ENCODE measurements at regions not wholly inside any gene's neighbourhood (a gene's known extent, or its start where the extent isn't known, plus 50 kb on each side); places are given as distances from the start of the nearest gene placed in this dataset.

DNA sequence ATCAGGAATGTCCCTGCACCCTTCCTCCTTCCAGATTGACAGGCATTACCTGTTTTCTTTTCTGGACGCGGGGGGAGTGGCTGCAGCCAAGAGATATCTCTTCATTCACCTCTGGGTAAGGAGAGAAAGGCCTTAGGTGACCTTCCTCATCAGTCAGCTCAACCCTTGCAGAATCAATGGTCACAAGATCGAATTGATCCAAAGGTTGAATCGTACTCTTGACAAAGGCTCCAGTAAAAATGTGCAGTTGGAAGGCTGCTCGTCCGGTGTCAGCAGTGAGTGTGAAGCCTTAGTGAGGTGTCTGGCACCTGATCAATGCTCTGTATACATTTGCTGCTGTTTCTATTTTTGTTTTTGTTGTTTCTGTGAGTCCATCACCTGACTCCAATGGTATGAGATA lies 282.6 kb upstream of the AJAP1 start:
- Histone ChIP-seq H3K4me2 (ENCODE audit: insufficient read depth, low read length) (no peak overlapping the region), H3K27me3 (ENCODE audit: insufficient read depth, low read length) (no peaks in the 10 kb centered on the region), H3K4me3 (ENCODE audit: insufficient read depth, low read length) (no peak overlapping the region), H3K27ac (ENCODE audit: low read depth, low read length) (no peak overlapping the region), H3K9me3 (ENCODE audit: low read depth, low read length) (peaks cover 2% of the 10 kb centered on the region), H3K79me2 (ENCODE audit: insufficient read depth, low read length) (no peaks in the 10 kb centered on the region), H2AFZ (ENCODE audit: low read length) (no peak overlapping the region), H4K20me1 (ENCODE audit: insufficient read depth, low read length) (no peaks in the 10 kb centered on the region), H3K4me1 (ENCODE audit: insufficient read depth, low read length) (no peaks in the 10 kb centered on the region), H3K36me3 (ENCODE audit: insufficient read depth, low read length) (no peaks in the 10 kb centered on the region)
- DNase-seq (ENCODE audit: insufficient read length, low spot score, missing footprints) = peak; percentile 64
- TF ChIP-seq, protein P1, sequence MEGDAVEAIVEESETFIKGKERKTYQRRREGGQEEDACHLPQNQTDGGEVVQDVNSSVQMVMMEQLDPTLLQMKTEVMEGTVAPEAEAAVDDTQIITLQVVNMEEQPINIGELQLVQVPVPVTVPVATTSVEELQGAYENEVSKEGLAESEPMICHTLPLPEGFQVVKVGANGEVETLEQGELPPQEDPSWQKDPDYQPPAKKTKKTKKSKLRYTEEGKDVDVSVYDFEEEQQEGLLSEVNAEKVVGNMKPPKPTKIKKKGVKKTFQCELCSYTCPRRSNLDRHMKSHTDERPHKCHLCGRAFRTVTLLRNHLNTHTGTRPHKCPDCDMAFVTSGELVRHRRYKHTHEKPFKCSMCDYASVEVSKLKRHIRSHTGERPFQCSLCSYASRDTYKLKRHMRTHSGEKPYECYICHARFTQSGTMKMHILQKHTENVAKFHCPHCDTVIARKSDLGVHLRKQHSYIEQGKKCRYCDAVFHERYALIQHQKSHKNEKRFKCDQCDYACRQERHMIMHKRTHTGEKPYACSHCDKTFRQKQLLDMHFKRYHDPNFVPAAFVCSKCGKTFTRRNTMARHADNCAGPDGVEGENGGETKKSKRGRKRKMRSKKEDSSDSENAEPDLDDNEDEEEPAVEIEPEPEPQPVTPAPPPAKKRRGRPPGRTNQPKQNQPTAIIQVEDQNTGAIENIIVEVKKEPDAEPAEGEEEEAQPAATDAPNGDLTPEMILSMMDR (IDR thresholded peaks at IDR 0.05; ENCODE audit: extremely low read depth, low read depth, low read length) = no peak

- no peak for DNase-seq (ENCODE audit: insufficient read length, low spot score, missing footprints)
- no peaks in the 10 kb centered on the region for H3K4me1 ChIP-seq (ENCODE audit: insufficient read depth, low read length)
- H4K20me1 ChIP-seq (ENCODE audit: insufficient read depth, low read length) = no peaks in the 10 kb centered on the region
- H3K9me3 ChIP-seq (ENCODE audit: low read depth, low read length) = no peaks in the 10 kb centered on the region
- TF ChIP-seq, protein P1 (IDR thresholded peaks at IDR 0.05; ENCODE audit: extremely low read depth, low read depth, low read length) = no peak
- H3K4me2 ChIP-seq (ENCODE audit: insufficient read depth, low read length) = no peak overlapping the region
- no peaks in the 10 kb centered on the region for H3K27me3 ChIP-seq (ENCODE audit: insufficient read depth, low read length)
- H3K36me3 ChIP-seq (ENCODE audit: insufficient read depth, low read length) = no peaks in the 10 kb centered on the region
- H3K27ac ChIP-seq (ENCODE audit: low read depth, low read length) = no peak overlapping the region
- no peak overlapping the region for H3K4me3 ChIP-seq (ENCODE audit: insufficient read depth, low read length)
- H3K79me2 ChIP-seq (ENCODE audit: insufficient read depth, low read length) = no peaks in the 10 kb centered on the region
- H2AFZ ChIP-seq (ENCODE audit: low read length) = no peak overlapping the region
These were observed 278.6 kb upstream of the AJAP1 start for GRCh38 chr1:4375812-4376211.

- Histone ChIP-seq H2AFZ (ENCODE audit: low read length) (no peak overlapping the region), H4K20me1 (ENCODE audit: insufficient read depth, low read length) (no peaks in the 10 kb centered on the region), H3K4me2 (ENCODE audit: insufficient read depth, low read length) (no peak overlapping the region), H3K4me1 (ENCODE audit: insufficient read depth, low read length) (no peaks in the 10 kb centered on the region), H3K36me3 (ENCODE audit: insufficient read depth, low read length) (no peaks in the 10 kb centered on the region), H3K27me3 (ENCODE audit: insufficient read depth, low read length) (no peaks in the 10 kb centered on the region), H3K27ac (ENCODE audit: low read depth, low read length) (no peak overlapping the region), H3K79me2 (ENCODE audit: insufficient read depth, low read length) (no peaks in the 10 kb centered on the region), H3K9me3 (ENCODE audit: low read depth, low read length) (no peaks in the 10 kb centered on the region), H3K4me3 (ENCODE audit: insufficient read depth, low read length) (no peak overlapping the region)
- no peak for DNase-seq (ENCODE audit: insufficient read length, low spot score, missing footprints)
- TF ChIP-seq, protein P1 (IDR thresholded peaks at IDR 0.05; ENCODE audit: extremely low read depth, low read depth, low read length) = no peak
These were observed 274.8 kb upstream of the AJAP1 start for GRCh38 chr1:4379451-4380175.

GRCh38 chr1:4380564-4381168 lies 273.7 kb upstream of the AJAP1 start:
- Histone ChIP-seq H3K4me1 (ENCODE audit: insufficient read depth, low read length) (no peaks in the 10 kb centered on the region), H3K36me3 (ENCODE audit: insufficient read depth, low read length) (no peaks in the 10 kb centered on the region), H3K27ac (ENCODE audit: low read depth, low read length) (no peak overlapping the region), H4K20me1 (ENCODE audit: insufficient read depth, low read length) (no peaks in the 10 kb centered on the region), H3K79me2 (ENCODE audit: insufficient read depth, low read length) (no peaks in the 10 kb centered on the region), H3K4me3 (ENCODE audit: insufficient read depth, low read length) (no peak overlapping the region), H3K9me3 (ENCODE audit: low read depth, low read length) (peaks cover 2% of the 10 kb centered on the region), H3K4me2 (ENCODE audit: insufficient read depth, low read length) (no peak overlapping the region), H2AFZ (ENCODE audit: low read length) (no peak overlapping the region), H3K27me3 (ENCODE audit: insufficient read depth, low read length) (no peaks in the 10 kb centered on the region)
- TF ChIP-seq, protein P1 (IDR thresholded peaks at IDR 0.05; ENCODE audit: extremely low read depth, low read depth, low read length) = no peak
- DNase-seq (ENCODE audit: insufficient read length, low spot score, missing footprints) = no peak

All from osteoblast (primary cell).